ENCODE measurements at regions not wholly inside any gene's neighbourhood (a gene's known extent, or its start where the extent isn't known, plus 50 kb on each side); places are given as distances from the start of the nearest gene placed in this dataset.
"Not testable (repeated sequence)": the region's sequence is repeated elsewhere in the genome, so short reads cannot be mapped to it uniquely, and the experiment has no call there.

DNA sequence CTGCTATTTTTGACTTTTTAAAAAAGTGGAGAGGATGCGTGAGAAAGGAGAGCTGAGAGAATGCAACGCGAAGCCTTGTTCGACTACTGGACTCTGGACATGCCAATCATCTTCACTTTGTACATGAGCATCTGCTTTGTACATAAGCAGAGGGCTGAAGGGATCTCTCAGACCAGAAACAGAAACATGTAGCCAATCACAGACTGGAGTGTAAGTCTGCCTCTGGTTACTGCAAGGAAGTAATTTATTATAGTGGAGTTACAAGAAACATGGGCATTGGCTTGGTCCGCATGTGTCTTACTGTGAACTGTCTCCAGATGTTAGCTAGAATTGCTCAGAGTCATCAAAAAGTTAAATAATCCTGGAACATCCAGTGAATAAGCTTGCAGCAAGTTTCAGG, 190.0 kb upstream of the GRAMD2B start:
- no peak for DNase-seq

DNA sequence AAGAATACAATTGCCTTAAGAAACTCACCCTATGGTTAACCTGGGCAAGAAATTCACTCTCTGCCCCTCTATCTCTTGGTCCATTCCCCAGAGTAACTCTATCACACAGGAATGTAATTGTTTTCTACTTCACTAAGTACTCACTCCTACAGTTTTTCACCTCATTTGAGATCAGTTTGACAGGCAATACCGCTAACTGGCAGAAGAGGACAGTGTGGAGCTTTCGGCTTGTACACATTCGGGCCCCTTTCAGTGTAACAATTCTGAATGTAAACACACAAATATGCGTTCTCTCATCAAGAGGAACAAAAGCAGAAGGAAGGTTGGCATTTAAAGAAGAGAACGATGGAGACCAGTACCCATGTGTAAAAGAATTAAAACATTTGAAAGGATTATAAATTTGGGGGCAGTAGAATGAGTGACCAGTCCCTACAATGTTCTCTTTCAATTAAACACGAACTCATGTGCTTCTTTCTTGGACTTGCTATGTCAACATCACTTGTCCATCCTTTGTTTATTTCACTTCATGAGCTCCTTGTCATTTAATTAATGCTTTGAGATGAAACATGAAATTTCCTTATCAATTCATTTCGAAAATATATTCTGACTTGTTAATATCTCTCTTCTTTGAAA, 188.5 kb upstream of the GRAMD2B start:
- DNase-seq, result no peak

- DNase-seq, result no peak
Observed at GRCh38 chr5:126235628-126236027, 187.6 kb upstream of the GRAMD2B start.

GRCh38 chr5:126236994-126237393, 186.2 kb upstream of the GRAMD2B start:
- no peak for DNase-seq

DNA sequence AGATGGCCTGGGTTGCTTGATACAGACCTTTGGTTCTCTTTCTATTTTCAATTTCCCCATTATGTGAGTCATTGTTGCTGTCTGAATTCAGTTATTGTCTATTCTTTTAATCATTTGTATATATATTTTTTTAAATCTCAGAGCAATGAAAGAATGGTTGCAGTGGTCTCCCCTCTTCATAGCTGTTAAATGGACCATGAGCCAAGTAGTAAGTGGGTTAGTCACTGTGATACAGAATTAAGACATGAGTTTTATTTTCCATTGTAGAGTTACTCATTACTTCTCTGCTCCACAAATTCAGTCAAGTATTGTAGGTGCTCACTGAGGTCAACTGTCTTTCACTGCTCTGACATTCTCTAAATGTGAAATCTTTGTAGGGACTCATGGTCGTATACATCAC, 174.6 kb upstream of the GRAMD2B start:
- DNase-seq, result no peak

DNA sequence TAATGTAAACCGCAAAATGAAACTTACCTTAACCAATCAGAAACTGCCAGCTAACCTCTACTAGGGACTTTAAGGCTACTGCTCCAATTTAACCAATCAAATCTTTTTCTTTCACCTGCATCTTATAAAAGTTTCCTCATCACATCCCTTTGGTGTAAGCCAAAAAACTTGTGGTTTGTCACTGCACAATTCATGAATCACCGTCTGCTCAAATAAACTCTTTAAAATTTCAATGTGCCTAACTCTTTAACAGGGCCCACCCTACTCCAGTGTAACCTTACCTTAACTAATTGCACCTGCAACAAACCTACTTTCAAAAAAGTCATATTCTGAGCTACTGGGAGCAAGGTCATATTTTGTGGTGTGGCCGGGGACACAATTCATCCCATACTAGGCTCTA, 172.2 kb upstream of the GRAMD2B start:
- DNase-seq, result no peak

- DNase-seq, result no peak
Observed at GRCh38 chr5:126253406-126253805, 169.8 kb upstream of the GRAMD2B start.

- DNase-seq, result no peak
Observed at GRCh38 chr5:126263591-126264184, 159.5 kb upstream of the GRAMD2B start.

DNA sequence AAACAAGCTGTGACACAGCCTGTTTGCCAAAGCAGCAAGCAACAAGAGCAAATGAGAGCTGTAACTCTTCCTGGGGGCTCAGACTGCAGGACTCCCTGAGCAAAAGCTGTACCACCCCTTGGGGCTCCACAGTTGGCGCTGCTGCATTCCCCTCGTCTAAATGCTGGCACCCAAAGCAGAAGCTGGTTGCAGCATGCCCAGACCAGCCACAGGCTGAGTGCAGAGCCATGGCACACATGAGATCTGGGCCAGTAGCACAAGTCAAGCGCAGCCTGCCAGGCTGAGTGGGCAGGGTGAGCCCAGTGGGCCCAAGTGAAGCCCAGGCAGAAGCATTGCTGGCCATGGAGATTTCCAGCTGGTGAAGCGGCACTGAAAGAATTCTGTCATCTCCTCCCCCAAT, 157.3 kb upstream of the GRAMD2B start:
- DNase-seq, result no peak

- DNase-seq, result no peak
Observed at GRCh38 chr5:126267438-126267837, 155.8 kb upstream of the GRAMD2B start.

DNA sequence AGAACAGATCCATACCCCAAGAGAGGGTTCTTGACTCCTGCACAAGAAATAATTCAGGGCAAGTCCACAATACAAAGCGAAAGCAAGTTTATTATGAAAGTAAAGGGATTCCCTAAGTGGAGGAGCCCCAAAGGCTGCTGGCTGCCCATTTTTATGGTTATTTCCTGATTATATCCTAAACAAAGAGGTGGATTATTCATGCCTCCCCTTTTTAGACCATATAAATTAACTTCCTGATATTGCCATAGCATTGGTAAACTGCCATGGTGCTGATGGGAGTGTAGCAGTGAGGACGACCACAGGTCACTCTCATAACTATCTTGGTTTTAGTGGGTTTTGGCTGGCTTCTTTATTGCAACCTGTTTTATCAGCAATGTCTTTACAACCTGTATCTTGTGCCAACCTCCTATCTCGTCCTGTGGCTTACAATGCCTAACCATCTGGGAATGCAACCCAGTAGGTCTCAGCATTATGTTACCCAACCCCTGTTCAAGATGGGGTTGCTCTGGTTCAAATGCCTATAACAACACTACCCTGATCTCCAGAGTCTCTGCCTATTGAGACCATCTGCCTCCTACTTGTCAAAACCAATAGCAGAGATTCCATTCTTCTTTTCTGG, 154.4 kb upstream of the GRAMD2B start:
- no peak for DNase-seq

DNA sequence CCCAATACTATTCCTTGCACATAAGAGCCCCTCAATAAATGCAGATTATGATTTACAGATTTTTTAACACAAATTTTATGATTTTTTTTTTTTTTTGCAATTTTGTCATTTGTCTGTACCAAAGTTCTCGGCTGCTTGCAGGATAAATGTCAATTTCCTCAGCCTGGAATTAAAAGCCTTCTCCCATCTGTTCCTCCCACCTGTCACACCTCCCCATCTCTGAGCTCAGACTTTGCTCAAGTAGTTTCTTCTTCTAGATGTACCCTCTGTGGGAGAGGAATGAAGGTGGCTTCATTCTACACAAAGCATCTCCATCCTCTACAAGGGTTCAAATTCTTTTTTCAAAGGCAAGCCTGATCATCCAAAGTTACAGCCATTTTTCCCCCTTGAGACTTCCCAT, 153.7 kb upstream of the GRAMD2B start:
- DNase-seq, result no peak

- no peak for DNase-seq
Observed at GRCh38 chr5:126271141-126271540, 152.1 kb upstream of the GRAMD2B start.

- no peak for DNase-seq
Observed at GRCh38 chr5:126274076-126274762, 149.0 kb upstream of the GRAMD2B start.

DNA sequence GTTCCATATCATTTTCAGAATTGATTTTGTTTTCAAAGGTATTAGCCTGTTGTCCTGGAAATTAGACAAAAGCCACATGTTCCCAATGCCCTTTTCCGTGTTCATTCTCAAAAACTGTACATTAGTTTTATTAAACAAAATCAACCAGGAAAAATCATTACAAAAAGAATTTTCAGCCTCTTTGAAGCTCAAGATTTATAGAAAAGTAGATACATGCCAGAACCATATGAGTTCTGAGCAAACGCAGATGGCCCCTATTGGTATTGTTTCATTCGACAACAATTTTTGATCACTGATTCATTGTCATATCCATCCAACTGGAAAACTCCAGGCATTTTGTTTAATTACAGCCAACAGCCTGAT, 148.5 kb upstream of the GRAMD2B start:
- DNase-seq, result no peak

DNA sequence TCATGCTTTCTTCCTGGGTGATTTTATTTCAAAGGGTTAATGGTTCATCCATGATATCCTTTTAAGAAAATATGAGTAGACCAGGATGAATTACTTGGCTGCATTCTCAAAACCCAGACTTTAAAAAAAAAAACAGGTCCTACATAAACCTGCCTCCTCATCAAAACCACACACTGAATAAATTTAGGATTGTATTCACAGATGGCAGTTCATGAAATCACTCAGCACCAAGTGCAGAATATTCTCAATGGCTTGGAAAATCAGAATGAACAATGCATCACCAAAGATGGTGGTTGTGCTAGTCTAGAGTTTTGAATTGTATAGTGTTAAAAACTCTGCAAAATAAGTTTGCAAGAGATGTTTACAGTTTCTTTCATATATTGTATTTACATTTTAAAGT, 145.4 kb upstream of the GRAMD2B start:
- DNase-seq, result no peak

GRCh38 chr5:126280343-126280742, 142.9 kb upstream of the GRAMD2B start:
- DNase-seq, result no peak

GRCh38 chr5:126280846-126281245, 142.4 kb upstream of the GRAMD2B start:
- DNase-seq, result no peak

GRCh38 chr5:126284977-126285696, 138.1 kb upstream of the GRAMD2B start:
- no peak for DNase-seq

DNA sequence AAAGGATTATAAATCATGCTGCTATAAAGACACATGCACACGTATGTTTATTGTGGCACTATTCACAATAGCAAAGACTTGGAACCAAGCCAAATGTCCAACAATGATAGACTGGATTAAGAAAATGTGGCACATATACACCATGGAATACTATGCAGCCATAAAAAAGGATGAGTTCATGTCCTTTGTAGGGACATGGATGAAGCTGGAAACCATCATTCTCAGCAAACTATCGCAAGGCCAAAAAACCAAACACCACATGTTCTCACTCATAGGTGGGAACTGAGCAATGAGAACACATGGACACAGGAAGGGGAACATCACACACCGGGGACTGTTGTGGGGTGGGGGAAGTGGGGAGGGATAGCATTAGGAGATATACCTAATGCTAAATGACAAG, 127.1 kb upstream of the GRAMD2B start:
- not testable (repeated sequence) for DNase-seq

DNA sequence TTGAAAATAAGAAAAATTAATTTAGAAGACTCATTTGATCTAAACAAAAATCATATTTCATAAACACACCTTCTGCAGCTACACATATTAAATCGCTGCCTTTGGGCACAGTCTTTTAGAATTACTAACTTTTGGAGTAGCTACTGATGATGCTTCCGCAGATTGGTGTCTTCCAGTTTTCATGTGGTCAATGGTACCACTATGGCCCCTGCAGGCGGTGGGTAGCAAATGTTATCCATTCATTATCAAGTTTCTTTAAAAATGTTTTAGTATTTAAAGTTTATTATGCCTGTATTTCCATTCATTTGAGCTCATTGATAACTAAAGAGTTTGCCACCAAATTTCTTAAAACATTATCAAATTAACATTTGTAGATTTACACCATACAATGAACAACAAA, 122.9 kb upstream of the GRAMD2B start:
- DNase-seq, result no peak

DNA sequence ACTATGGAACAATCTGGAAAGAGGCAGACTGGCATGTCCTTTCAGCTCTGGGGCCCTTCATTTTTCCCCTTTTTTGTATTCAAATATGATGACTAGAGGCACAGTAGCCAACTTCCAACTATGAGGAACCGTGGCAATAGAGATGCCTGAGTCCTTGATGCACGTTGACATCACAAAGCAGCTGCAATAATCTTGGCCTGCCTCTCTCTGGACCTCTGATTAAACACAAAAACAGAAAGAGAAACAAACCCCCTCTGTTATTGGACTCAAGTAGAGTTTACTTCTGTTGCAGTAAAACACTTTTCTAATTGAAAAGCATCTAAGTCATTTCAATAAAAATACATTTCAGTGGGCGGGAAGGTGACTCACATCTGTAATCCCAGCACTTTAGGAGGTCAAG, 122.2 kb upstream of the GRAMD2B start:
- no peak for DNase-seq

- DNase-seq, result no peak
Observed at GRCh38 chr5:126309860-126310259, 113.3 kb upstream of the GRAMD2B start.

DNA sequence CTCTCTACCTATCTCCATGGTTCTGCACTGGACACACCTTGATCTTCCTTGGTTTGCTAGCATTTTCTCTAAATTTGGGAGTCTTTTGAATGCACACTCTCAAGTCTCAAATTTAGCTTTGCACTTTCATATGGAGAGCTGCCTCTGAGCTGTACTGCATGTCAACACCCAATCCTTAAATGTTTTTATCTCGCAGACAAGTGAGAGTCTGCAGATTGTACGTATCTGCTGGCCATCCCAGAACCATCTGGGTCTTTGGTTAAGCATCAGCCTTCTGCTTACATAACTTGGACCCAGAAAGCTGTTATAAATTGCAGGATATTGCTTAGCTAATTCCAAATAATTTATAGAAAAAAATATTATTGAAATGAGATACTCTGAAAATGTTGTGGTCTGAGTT, 111.4 kb upstream of the GRAMD2B start:
- no peak for DNase-seq

Data from SIG-M5 (cell line).